HepG2 (cell line): ENCODE measurements at regions not wholly inside any gene's neighbourhood (a gene's known extent, or its start where the extent isn't known, plus 50 kb on each side); places are given as distances from the start of the nearest gene placed in this dataset.

Experiments used
- ATAC-seq: fragments of 200-7000 bp; cut with Tn5 transposase; 3 replicates; pipeline ENCODE4 v1.9.1; 2020; ENCODE audit warnings: mild to moderate bottlenecking, moderate library complexity
- BruUV-seq: library from RNA; stranded (reverse); fragments of 400-500 nt; replicated peaks from 2 replicates; lab custom pipeline; 2021; lab: Mats Ljungman, UMichigan
- CTCF ChIA-PET: fragments of 300-600 bp; formaldehyde crosslinking; extraction: SDS; loops from one replicate; lab custom pipeline; 2021; ENCODE audit warnings: low total read pairs, inconsistent platforms, low intra/inter-chr PET ratio; lab: Yijun Ruan, JAX
- POLR2A ChIA-PET: fragments of 350-600 bp; sonication (Branson Sonifier 250); formaldehyde crosslinking; loops from one replicate; lab custom pipeline; 2020; ENCODE audit warnings: antibody characterized with exemption, inconsistent platforms; lab: Yijun Ruan, JAX
- DNase-seq: peaks from one replicate; pipeline ENCODE4 v3.0.0-alpha.2; 2015; ENCODE audit warnings: low spot score
- FAIRE-seq: peaks from 3 replicates; lab custom pipeline; 2011; peaks lifted over from hg19 to GRCh38; lab: Jason Lieb, UNC
- H2AFZ ChIP-seq: one replicate; pipeline ENCODE4 v1.6.1; 2011; ENCODE audit warnings: low read length, inconsistent platforms
- H3K27ac ChIP-seq: fragments of 300-600 bp; 3 replicates; pipeline ENCODE4 v1.8.0; 2011; ENCODE audit warnings: mixed run types, mild to moderate bottlenecking, mixed read lengths, low read length, inconsistent platforms; ENCODE audit not compliant: insufficient read depth; ENCODE audit errors: extremely low read length
- H3K27me3 ChIP-seq, 2 experiments: fragments of 200-600 bp in 1 of 2; 2 replicates in 1 of 2; 3 replicates in 1 of 2; pipeline versions ENCODE4 v1.6.0 to v1.8.0; 2011; ENCODE audit warnings: low read length in 2 of 2, mild to moderate bottlenecking in 2 of 2, moderate library complexity in 2 of 2, inconsistent platforms in 1 of 2; ENCODE audit not compliant: insufficient read depth in 2 of 2, control insufficient read depth in 1 of 2
- H3K36me3 ChIP-seq, 2 experiments: fragments of 200-600 bp in 1 of 2; replicated peaks in 1 of 2; 2 replicates in 1 of 2; 3 replicates in 1 of 2; pipeline versions ENCODE4 v1.5.1 to v1.8.0; 2011; ENCODE audit warnings: low read length in 2 of 2, inconsistent platforms in 1 of 2; ENCODE audit not compliant: insufficient read depth in 2 of 2, control insufficient read depth in 1 of 2
- H3K4me1 ChIP-seq: 2 replicates; pipeline ENCODE4 v1.5.1; 2012; ENCODE audit warnings: low read length, inconsistent platforms; ENCODE audit not compliant: insufficient read depth
- H3K4me2 ChIP-seq: 2 replicates; pipeline ENCODE4 v1.6.0; 2011; ENCODE audit warnings: low read depth, low read length, inconsistent platforms
- H3K4me3 ChIP-seq, 3 experiments: fragments of 200-600 bp in 1 of 3; sonication (generic), shearing (Covaris generic) in 1 of 3; replicated peaks in 1 of 3; 2 replicates each; pipeline ENCODE4 v1.5.1; 2011 to 2016; ENCODE audit warnings: low read length in 3 of 3, inconsistent platforms in 2 of 3, low read depth in 2 of 3, mild to moderate bottlenecking in 2 of 3, control low read depth in 1 of 3, mixed read lengths in 1 of 3; ENCODE audit not compliant: insufficient read depth in 1 of 3
- H3K79me2 ChIP-seq: one replicate; pipeline ENCODE4 v1.6.1; 2011; ENCODE audit warnings: low read length, inconsistent platforms; ENCODE audit not compliant: insufficient read depth
- H3K9ac ChIP-seq: 2 replicates; pipeline ENCODE4 v1.6.0; 2011; ENCODE audit warnings: mild to moderate bottlenecking, low read depth, low read length, inconsistent platforms; ENCODE audit not compliant: insufficient read depth
- H3K9me3 ChIP-seq: 2 replicates; pipeline ENCODE4 v1.5.1; 2012; ENCODE audit warnings: mild to moderate bottlenecking, low read length
- H4K20me1 ChIP-seq: 2 replicates; pipeline ENCODE4 v1.6.0; 2011; ENCODE audit warnings: inconsistent platforms, mild to moderate bottlenecking, low read length, moderate library complexity; ENCODE audit not compliant: insufficient read depth
- ELF1 ChIP-seq: sonication (generic); formaldehyde crosslinking; IDR thresholded peaks from 2 replicates; pipeline ENCODE4 v1.4.0; 2020; ENCODE audit warnings: missing genetic modification reagents
- GABPB1 ChIP-seq: IDR thresholded peaks from 2 replicates; pipeline ENCODE4 v1.6.1; 2016; ENCODE audit warnings: mild to moderate bottlenecking, missing genetic modification reagents, moderate library complexity, missing compliant biosample characterization
- NFATC3 ChIP-seq: sonication (generic); formaldehyde crosslinking; IDR thresholded peaks from 2 replicates; pipeline ENCODE4 v1.5.1; 2020; ENCODE audit warnings: mild to moderate bottlenecking, missing genetic modification reagents
- ONECUT2 ChIP-seq: sonication (generic); formaldehyde crosslinking; IDR thresholded peaks from 2 replicates; pipeline ENCODE4 v1.4.0; 2020; ENCODE audit warnings: missing genetic modification reagents
- POGZ ChIP-seq: sonication (generic); formaldehyde crosslinking; IDR thresholded peaks from 2 replicates; pipeline ENCODE4 v1.4.0; 2020; ENCODE audit warnings: mild to moderate bottlenecking, missing genetic modification reagents
- REPIN1 ChIP-seq: sonication (generic); formaldehyde crosslinking; IDR thresholded peaks from 2 replicates; pipeline ENCODE4 v1.8.0; 2022; ENCODE audit warnings: missing genetic modification reagents, low read depth, mild to moderate bottlenecking, borderline replicate concordance
- SMAD1 ChIP-seq: sonication (generic); formaldehyde crosslinking; IDR thresholded peaks from 2 replicates; pipeline ENCODE4 v1.4.0; 2020; ENCODE audit warnings: missing genetic modification reagents, low read depth, mild to moderate bottlenecking, borderline replicate concordance
- SOX13 ChIP-seq, 3 experiments: fragments of 450-650 bp in 1 of 3; sonication (generic) in 1 of 3; formaldehyde crosslinking in 1 of 3; IDR thresholded peaks in 2 of 3; conservative IDR thresholded peaks in 1 of 3; 2 replicates each; pipeline versions ENCODE4 v1.5.0 to v1.6.1; 2016 to 2020; ENCODE audit warnings: antibody characterized with exemption in 1 of 3, mild to moderate bottlenecking in 1 of 3, missing compliant biosample characterization in 1 of 3, missing genetic modification reagents in 1 of 3, moderate library complexity in 1 of 3
- TOE1 ChIP-seq: sonication (generic); formaldehyde crosslinking; IDR thresholded peaks from 2 replicates; pipeline ENCODE4 v1.4.0; 2020; ENCODE audit warnings: mild to moderate bottlenecking, missing genetic modification reagents
- ZKSCAN1 ChIP-seq: fragments of 150-350 bp; IDR thresholded peaks from 2 replicates; pipeline ENCODE4 v1.6.1; 2014; ENCODE audit warnings: low read length
- ZNF331 ChIP-seq: sonication (generic); formaldehyde crosslinking; IDR thresholded peaks from 2 replicates; pipeline ENCODE4 v1.4.0; 2020; ENCODE audit warnings: missing genetic modification reagents
- ZNF703 ChIP-seq: sonication (generic); formaldehyde crosslinking; IDR thresholded peaks from 2 replicates; pipeline ENCODE4 v1.5.1; 2020; ENCODE audit warnings: missing genetic modification reagents, mild to moderate bottlenecking, moderate library complexity, borderline replicate concordance
- ZNF709 ChIP-seq: sonication (generic); formaldehyde crosslinking; IDR thresholded peaks from 2 replicates; pipeline ENCODE4 v1.5.0; 2020; ENCODE audit warnings: mild to moderate bottlenecking, missing genetic modification reagents
- WGBS: methylation state at CpG from one replicate; pipeline ENCODE4 v1.1.6; 2017; ENCODE audit warnings: low lambda C conversion rate; 5-methylcytosine and 5-hydroxymethylcytosine counted together
- in situ Hi-C: cut with HindIII; loops from 2 replicates; pipeline ENCODE4 v1.10.0; 2017; ENCODE audit warnings: low pct_unique_long_range_greater_than_20kb; ENCODE audit not compliant: extremely low pct_ligation_motif_present
- intact Hi-C: fragments of 100-400 bp; cut with micrococcal nuclease; formaldehyde crosslinking; loops from one replicate; pipeline ENCODE4 v1.10.0; 2022; ENCODE audit not compliant: unreplicated experiment
- TF ChIP-seq, protein P1 (sequence below): sonication (generic); formaldehyde crosslinking; IDR thresholded peaks from 2 replicates; pipeline ENCODE4 v1.5.0; 2020; ENCODE audit warnings: missing genetic modification reagents
- TF ChIP-seq, protein P2 (sequence below): sonication (generic); formaldehyde crosslinking; IDR thresholded peaks from 2 replicates; pipeline ENCODE4 v1.4.0; 2020; ENCODE audit warnings: missing genetic modification reagents
- TF ChIP-seq, protein P3 (sequence below): sonication (generic); formaldehyde crosslinking; conservative IDR thresholded peaks from 2 replicates; pipeline ENCODE4 v1.4.0; 2020; ENCODE audit warnings: missing genetic modification reagents
- TF ChIP-seq, protein P4 (sequence below): sonication (generic); formaldehyde crosslinking; IDR thresholded peaks from 2 replicates; pipeline ENCODE4 v1.5.1; 2020; ENCODE audit warnings: mild to moderate bottlenecking, missing genetic modification reagents, borderline replicate concordance

DNA sequence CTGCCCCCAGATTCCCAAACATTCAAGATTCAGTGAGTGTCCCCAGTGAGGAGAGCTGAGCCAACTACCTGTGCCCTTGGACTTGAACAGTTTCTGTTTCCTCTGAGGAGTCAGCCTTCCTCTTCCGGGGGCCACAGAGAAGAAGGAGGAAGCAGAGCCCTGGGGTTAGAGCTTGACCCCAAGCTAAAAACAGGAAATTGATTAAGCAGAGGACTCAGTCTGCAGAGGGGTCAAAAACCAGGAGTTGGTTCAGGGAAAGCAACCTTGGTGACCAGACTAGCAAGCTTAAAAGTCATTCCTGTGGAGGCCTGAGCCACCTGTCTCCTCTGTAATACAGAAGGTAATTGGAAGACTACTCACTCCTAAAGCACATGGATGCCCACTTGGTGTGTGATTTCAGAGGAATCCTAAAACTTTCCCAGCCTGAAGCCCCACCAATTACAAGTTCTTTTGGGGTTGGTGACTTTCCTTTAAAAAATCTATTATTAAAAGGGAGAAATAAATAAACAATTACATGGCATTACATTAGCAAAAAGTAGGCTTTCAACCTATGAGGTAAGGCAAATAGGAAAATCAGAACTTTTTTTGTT, 64.2 kb upstream of the SELENOP start:
- 0% methylated on average over 1 of the region's 1 CpG for WGBS
- Histone ChIP-seq H2AFZ (no peak overlapping the region), H3K36me3 (no peaks in the 10 kb centered on the region), H3K27me3 (no peaks in the 10 kb centered on the region), H4K20me1 (no peaks in the 10 kb centered on the region), H3K79me2 (peaks cover 79% of the 10 kb centered on the region), H3K9me3 (no peaks in the 10 kb centered on the region), H3K27ac (peak overlapping the region; percentile 99), H3K9ac (peak overlapping the region; percentile 77), H3K4me2 (peak overlapping the region; percentile 83), H3K4me1 (peaks cover 97% of the 10 kb centered on the region), H3K4me3 (peak overlapping the region; percentile 28 to 60 (median 54))
- ATAC-seq (peak; percentile 58), FAIRE-seq (peak; percentile 62), DNase-seq (peak; percentile 59)
- in situ Hi-C loops (loop anchor here (5.0 kb wide), 1 partner anchor 54 kb away; no protein-coding TSS in a partner anchor), intact Hi-C loops (loop anchor here (1.0 kb wide), 1 partner anchor 64 kb away; no protein-coding TSS in a partner anchor)
- no TSS peak for BruUV-seq
- ChIA-PET CTCF (no interaction called here), POLR2A (interaction anchor here (0.9 to 13.5 kb wide), 12 partner anchors 14 to 972 kb away, joined by 3 to 263 read pairs (median 7); partner anchors contain the start of genes RIMOC1 and SELENOP)
- TF ChIP-seq NFATC3 (CRISPR knock-in tag) (no peak), ZNF331 (peak; percentile 70), ZNF703 (CRISPR knock-in tag) (no peak), SOX13 (IDR thresholded peaks at IDR 0.05) (no peak), SOX13 (CRISPR knock-in tag; conservative IDR thresholded peaks at IDR 0.05 in 1 of 2, IDR thresholded peaks at IDR 0.05 in 1 of 2) (peak in 1 of 2 experiments; percentile 43; a peak in 1 of 4 replicates), ELF1 (CRISPR knock-in tag) (peak; percentile 78), POGZ (CRISPR knock-in tag) (peak; percentile 66; the same call in 1 of the 2 replicates), SMAD1 (CRISPR knock-in tag) (no peak), ZKSCAN1 (no peak), REPIN1 (CRISPR knock-in tag) (peak; percentile 31; the same call in 1 of the 2 replicates), TOE1 (no peak), ZNF709 (no peak), GABPB1 (peak; percentile 76), ONECUT2 (peak; percentile 64)
- TF ChIP-seq, protein P1, sequence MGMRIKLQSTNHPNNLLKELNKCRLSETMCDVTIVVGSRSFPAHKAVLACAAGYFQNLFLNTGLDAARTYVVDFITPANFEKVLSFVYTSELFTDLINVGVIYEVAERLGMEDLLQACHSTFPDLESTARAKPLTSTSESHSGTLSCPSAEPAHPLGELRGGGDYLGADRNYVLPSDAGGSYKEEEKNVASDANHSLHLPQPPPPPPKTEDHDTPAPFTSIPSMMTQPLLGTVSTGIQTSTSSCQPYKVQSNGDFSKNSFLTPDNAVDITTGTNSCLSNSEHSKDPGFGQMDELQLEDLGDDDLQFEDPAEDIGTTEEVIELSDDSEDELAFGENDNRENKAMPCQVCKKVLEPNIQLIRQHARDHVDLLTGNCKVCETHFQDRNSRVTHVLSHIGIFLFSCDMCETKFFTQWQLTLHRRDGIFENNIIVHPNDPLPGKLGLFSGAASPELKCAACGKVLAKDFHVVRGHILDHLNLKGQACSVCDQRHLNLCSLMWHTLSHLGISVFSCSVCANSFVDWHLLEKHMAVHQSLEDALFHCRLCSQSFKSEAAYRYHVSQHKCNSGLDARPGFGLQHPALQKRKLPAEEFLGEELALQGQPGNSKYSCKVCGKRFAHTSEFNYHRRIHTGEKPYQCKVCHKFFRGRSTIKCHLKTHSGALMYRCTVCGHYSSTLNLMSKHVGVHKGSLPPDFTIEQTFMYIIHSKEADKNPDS = no peak
- TF ChIP-seq, protein P2, sequence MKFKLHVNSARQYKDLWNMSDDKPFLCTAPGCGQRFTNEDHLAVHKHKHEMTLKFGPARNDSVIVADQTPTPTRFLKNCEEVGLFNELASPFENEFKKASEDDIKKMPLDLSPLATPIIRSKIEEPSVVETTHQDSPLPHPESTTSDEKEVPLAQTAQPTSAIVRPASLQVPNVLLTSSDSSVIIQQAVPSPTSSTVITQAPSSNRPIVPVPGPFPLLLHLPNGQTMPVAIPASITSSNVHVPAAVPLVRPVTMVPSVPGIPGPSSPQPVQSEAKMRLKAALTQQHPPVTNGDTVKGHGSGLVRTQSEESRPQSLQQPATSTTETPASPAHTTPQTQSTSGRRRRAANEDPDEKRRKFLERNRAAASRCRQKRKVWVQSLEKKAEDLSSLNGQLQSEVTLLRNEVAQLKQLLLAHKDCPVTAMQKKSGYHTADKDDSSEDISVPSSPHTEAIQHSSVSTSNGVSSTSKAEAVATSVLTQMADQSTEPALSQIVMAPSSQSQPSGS (CRISPR knock-in tag) = peak; percentile 14; the same call in 1 of the 2 replicates
- TF ChIP-seq, protein P3, sequence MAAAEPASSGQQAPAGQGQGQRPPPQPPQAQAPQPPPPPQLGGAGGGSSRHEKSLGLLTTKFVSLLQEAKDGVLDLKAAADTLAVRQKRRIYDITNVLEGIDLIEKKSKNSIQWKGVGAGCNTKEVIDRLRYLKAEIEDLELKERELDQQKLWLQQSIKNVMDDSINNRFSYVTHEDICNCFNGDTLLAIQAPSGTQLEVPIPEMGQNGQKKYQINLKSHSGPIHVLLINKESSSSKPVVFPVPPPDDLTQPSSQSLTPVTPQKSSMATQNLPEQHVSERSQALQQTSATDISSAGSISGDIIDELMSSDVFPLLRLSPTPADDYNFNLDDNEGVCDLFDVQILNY (CRISPR knock-in tag) = no peak
- TF ChIP-seq, protein P4, sequence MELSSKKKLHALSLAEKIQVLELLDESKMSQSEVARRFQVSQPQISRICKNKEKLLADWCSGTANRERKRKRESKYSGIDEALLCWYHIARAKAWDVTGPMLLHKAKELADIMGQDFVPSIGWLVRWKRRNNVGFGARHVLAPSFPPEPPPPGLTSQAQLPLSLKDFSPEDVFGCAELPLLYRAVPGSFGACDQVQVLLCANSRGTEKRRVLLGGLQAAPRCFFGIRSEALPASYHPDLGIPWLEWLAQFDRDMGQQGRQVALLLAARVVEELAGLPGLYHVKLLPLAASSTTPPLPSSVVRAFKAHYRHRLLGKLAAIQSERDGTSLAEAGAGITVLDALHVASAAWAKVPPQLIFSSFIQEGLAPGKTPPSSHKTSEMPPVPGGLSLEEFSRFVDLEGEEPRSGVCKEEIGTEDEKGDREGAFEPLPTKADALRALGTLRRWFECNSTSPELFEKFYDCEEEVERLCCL = no peak
